NB4 (cell line): ENCODE measurements at regions not wholly inside any gene's neighbourhood (a gene's known extent, or its start where the extent isn't known, plus 50 kb on each side); places are given as distances from the start of the nearest gene placed in this dataset.

Experiments
- CTCF ChIP-seq: IDR thresholded peaks from one replicate; pipeline ENCODE4 v1.5.1; 2012; ENCODE audit warnings: low read depth, low read length
- MAX ChIP-seq: IDR thresholded peaks from 2 replicates; pipeline ENCODE4 v1.6.1; 2011; ENCODE audit warnings: low read depth, low read length
- MYC ChIP-seq: IDR thresholded peaks from 2 replicates; pipeline ENCODE4 v1.6.1; 2011; ENCODE audit warnings: low read depth, low read length
- POLR2A ChIP-seq: IDR thresholded peaks from 2 replicates; pipeline ENCODE4 v1.6.1; 2011; ENCODE audit warnings: mild to moderate bottlenecking; ENCODE audit not compliant: insufficient read length; ENCODE audit errors: extremely low read depth

GRCh38 chr10:113443141-113443925 lies 109.5 kb upstream of the HABP2 start:
- no peak for TF ChIP-seq MYC
- TF ChIP-seq POLR2A, result no peak
- TF ChIP-seq CTCF, result no peak
- TF ChIP-seq MAX, result no peak
